ENCODE measurements at regions not wholly inside any gene's neighbourhood (a gene's known extent, or its start where the extent isn't known, plus 50 kb on each side); places are given as distances from the start of the nearest gene placed in this dataset.

DNA sequence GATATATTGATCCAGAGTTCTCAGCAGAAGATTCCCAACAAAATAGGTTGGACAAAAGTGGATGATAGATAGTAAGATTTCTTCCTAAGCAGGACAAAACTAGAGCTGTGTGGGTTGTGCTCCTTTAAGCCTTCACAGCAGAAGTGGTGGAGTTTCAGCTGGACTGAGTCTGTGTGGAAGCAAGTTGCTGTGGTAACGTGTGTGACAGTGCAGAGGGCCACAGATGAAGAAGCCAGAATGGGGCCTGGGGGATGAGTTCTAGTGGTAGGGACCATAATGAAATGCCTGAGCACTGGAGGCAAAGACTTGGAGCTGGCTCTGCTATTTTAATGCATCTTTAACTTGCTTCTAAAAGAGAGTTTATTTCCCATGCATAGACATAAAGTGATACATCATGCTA is 238.7 kb upstream of the POGK start:
- no peak for TF ChIP-seq TAF1 (IDR thresholded peaks at IDR 0.05; ENCODE audit: low read depth, low read length)
- TF ChIP-seq POLR2A (IDR thresholded peaks at IDR 0.05; ENCODE audit: low read depth, low read length): no peak
